Endothelial cell (in vitro differentiated cells): ENCODE measurements at regions not wholly inside any gene's neighbourhood (a gene's known extent, or its start where the extent isn't known, plus 50 kb on each side); places are given as distances from the start of the nearest gene placed in this dataset.
A peak's percentile ranks its signal among the peaks of the same experiment; 100 is the strongest.

Source experiments
- DNase-seq: peaks from one replicate; pipeline ENCODE4 v3.0.0; 2021; ENCODE audit warnings: low spot score
- H3K27ac Mint-ChIP-seq: one replicate; pipeline ENCODE4 v1.8.0; 2021; ENCODE audit warnings: mixed read lengths, inconsistent platforms; ENCODE audit not compliant: unreplicated experiment
- H3K27me3 Mint-ChIP-seq: one replicate; pipeline ENCODE4 v1.8.0; 2021; ENCODE audit warnings: mild to moderate bottlenecking, moderate library complexity, mixed read lengths, inconsistent platforms; ENCODE audit not compliant: unreplicated experiment
- H3K36me3 Mint-ChIP-seq: one replicate; pipeline ENCODE4 v1.8.0; 2021; ENCODE audit warnings: mild to moderate bottlenecking, low read depth, mixed read lengths, inconsistent platforms; ENCODE audit not compliant: unreplicated experiment
- H3K4me1 Mint-ChIP-seq: one replicate; pipeline ENCODE4 v1.8.0; 2021; ENCODE audit warnings: mild to moderate bottlenecking, mixed read lengths, inconsistent platforms; ENCODE audit not compliant: unreplicated experiment
- H3K4me3 Mint-ChIP-seq: one replicate; pipeline ENCODE4 v1.8.0; 2021; ENCODE audit warnings: mild to moderate bottlenecking, mixed read lengths, inconsistent platforms; ENCODE audit not compliant: unreplicated experiment
- H3K9me3 Mint-ChIP-seq: one replicate; pipeline ENCODE4 v1.8.0; 2021; ENCODE audit warnings: mixed read lengths, inconsistent platforms; ENCODE audit not compliant: unreplicated experiment
- TF ChIP-seq, protein P1 (sequence below): fragments of 200-600 bp; sonication (generic); IDR thresholded peaks from one replicate; pipeline ENCODE4 v1.5.0; 2021; ENCODE audit warnings: antibody characterized with exemption; ENCODE audit not compliant: unreplicated experiment

DNA sequence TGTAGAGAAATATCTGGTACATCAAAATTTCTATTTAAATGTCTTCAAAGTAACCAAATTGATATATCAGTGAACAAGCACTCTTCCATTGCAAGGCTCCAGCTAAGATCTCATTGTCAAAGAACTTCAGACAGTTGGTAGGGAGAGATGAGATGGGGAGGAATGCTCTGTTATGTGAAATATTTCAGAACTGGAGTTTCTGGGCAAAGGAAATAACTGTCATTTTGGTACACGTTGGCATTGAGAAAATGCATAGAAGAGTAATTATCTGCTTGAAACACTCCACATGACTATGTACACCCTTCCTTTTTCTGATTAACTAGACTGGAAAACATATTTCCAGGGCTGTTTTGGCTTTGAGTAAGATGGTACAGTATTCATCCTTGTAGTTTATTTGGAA lies 297.5 kb upstream of the RASGRP1 start:
- TF ChIP-seq, protein P1, sequence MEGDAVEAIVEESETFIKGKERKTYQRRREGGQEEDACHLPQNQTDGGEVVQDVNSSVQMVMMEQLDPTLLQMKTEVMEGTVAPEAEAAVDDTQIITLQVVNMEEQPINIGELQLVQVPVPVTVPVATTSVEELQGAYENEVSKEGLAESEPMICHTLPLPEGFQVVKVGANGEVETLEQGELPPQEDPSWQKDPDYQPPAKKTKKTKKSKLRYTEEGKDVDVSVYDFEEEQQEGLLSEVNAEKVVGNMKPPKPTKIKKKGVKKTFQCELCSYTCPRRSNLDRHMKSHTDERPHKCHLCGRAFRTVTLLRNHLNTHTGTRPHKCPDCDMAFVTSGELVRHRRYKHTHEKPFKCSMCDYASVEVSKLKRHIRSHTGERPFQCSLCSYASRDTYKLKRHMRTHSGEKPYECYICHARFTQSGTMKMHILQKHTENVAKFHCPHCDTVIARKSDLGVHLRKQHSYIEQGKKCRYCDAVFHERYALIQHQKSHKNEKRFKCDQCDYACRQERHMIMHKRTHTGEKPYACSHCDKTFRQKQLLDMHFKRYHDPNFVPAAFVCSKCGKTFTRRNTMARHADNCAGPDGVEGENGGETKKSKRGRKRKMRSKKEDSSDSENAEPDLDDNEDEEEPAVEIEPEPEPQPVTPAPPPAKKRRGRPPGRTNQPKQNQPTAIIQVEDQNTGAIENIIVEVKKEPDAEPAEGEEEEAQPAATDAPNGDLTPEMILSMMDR = no peak
- H3K27ac Mint-ChIP-seq = no peak overlapping the region
- peaks cover under 1% of the 10 kb centered on the region for H3K27me3 Mint-ChIP-seq
- no peak for DNase-seq
- H3K4me3 Mint-ChIP-seq = no peak overlapping the region
- H3K9me3 Mint-ChIP-seq = no peaks in the 10 kb centered on the region
- no peaks in the 10 kb centered on the region for H3K36me3 Mint-ChIP-seq
- H3K4me1 Mint-ChIP-seq = no peaks in the 10 kb centered on the region

DNA sequence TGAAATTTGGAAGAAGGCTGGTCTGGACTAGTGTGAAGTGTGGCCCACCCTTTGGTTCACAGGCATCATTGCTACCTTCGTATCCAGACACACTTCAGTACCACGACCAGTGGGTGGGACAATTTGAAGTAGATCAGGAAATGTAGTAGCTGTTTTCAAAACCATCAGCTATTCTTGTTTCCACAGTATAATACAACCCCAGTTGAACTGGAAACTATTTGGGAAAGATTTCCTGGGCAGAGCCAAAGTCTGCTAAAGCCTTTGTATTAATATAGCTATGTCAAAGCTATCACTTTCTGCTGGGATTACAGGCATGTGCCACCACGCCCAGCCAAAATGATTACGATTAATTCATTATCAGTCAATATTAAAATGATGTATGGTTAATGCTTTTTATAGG lies 298.8 kb upstream of the RASGRP1 start:
- Mint-ChIP-seq H3K4me1 (no peaks in the 10 kb centered on the region), H3K27me3 (peaks cover 2% of the 10 kb centered on the region), H3K36me3 (no peaks in the 10 kb centered on the region), H3K27ac (no peak overlapping the region), H3K9me3 (no peaks in the 10 kb centered on the region), H3K4me3 (no peak overlapping the region)
- TF ChIP-seq, protein P1 = no peak
- DNase-seq = no peak

DNA sequence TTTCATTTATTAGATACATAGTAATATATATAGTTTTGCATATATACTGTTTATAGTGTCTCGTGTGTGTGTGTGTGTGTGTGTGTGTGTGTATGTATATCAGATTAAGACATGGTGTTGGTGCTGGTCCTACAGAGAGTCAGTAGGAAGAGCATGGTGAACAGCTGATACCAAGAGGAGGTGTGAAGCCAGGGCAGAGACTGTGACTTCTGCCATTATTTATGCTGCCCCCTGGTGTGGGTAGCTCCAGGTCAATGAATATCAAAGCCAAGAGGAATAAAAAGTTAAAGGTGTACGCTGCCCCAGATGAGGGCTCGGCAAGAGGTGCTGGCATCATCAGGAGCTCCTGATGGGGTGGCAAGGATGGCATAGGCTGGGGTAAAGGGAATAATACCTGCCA lies 299.5 kb upstream of the RASGRP1 start:
- Mint-ChIP-seq H3K4me3 (no peak overlapping the region), H3K36me3 (no peaks in the 10 kb centered on the region), H3K27me3 (peaks cover 2% of the 10 kb centered on the region), H3K27ac (no peak overlapping the region), H3K4me1 (no peaks in the 10 kb centered on the region), H3K9me3 (no peaks in the 10 kb centered on the region)
- DNase-seq = no peak
- TF ChIP-seq, protein P1 = no peak

DNA sequence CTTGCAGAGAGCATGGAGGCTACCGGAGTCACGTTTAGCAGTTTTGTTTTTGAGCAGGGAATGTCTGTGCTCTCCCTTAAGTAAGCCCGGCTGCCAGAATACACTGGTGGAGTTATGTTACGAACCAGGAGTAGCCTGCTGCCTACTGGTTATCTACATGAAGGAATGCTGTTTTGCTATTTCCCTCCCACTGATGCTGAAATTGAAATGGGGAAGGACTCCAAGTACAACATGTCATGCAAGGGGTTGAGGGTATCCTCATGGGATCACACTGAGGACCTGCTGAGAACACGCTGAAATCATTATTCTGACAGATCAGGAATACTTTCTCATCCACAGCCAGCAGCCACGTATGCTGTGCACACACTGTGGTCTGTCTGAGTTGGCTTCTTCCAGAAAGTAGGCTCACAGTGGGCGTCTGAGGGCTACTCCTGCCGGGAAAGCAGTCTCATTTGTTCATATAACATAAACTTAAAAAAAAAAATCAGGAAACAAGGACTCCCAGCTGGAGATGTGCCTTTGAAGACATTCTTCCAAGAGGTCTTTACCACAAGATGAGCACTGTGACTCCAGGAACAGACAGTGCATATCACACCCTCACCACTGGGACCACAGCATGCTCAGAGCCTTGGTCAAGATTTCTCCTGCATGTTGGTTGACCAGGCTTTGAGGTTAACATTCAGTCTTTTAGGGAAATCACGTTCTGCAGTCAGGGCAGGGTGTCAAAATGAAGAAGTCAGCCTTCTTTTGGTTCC lies 300.4 kb upstream of the RASGRP1 start:
- no peak for DNase-seq
- Mint-ChIP-seq H3K9me3 (no peaks in the 10 kb centered on the region), H3K4me3 (no peak overlapping the region), H3K27ac (no peak overlapping the region), H3K4me1 (no peaks in the 10 kb centered on the region), H3K27me3 (peaks cover 2% of the 10 kb centered on the region), H3K36me3 (no peaks in the 10 kb centered on the region)
- TF ChIP-seq, protein P1 = no peak

DNA sequence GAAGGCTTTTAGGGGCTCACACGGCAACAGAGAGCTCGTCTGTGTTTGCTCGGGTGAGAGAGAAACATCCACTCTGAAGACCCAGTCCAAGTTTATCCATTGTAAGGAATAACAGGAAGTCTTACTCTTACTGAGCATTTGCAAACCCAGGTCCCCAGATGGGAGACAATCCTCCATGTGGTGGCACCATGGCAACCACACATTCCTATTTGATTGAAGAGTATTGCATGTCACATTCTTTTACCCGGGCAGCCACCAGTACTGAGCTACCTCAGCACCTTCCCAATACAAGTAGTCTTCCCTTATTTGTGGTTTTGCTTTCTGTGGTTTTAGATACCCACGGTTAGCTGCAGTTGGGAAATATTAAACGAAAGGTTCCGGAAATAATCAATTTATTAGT lies 302.9 kb upstream of the RASGRP1 start:
- peak overlapping the region; percentile 24 for H3K27ac Mint-ChIP-seq
- TF ChIP-seq, protein P1 = no peak
- DNase-seq = no peak
- no peak overlapping the region for H3K4me3 Mint-ChIP-seq
- peaks cover 2% of the 10 kb centered on the region for H3K27me3 Mint-ChIP-seq
- H3K9me3 Mint-ChIP-seq = no peaks in the 10 kb centered on the region
- H3K36me3 Mint-ChIP-seq = no peaks in the 10 kb centered on the region
- no peaks in the 10 kb centered on the region for H3K4me1 Mint-ChIP-seq
